ENCODE measurements at regions not wholly inside any gene's neighbourhood (a gene's known extent, or its start where the extent isn't known, plus 50 kb on each side); places are given as distances from the start of the nearest gene placed in this dataset.

GRCh38 chr13:78383899-78384298 lies 219.5 kb downstream of the POU4F1 start:
- Histone ChIP-seq H4K20me1 (ENCODE audit: control insufficient read depth, insufficient read depth, low read depth, low read length) (no peaks in the 10 kb centered on the region), H3K27ac (ENCODE audit: low read depth, low read length) (no peak overlapping the region), H3K4me3 (ENCODE audit: low read length) (no peak overlapping the region), H3K4me1 (ENCODE audit: control insufficient read depth, low read length) (no peaks in the 10 kb centered on the region), H3F3A (ENCODE audit: control insufficient read depth, insufficient read depth) (no peaks in the 10 kb centered on the region), H3K27me3 (ENCODE audit: control insufficient read depth, low read length) (no peaks in the 10 kb centered on the region), H3K79me2 (ENCODE audit: control insufficient read depth, low read length) (no peaks in the 10 kb centered on the region), H3K9me3 (ENCODE audit: control insufficient read depth, insufficient read depth, low read length) (no peaks in the 10 kb centered on the region), H3K9me2 (replicated peaks; ENCODE audit: control insufficient read depth, low read length) (no peaks in the 10 kb centered on the region), H3K36me3 (ENCODE audit: control insufficient read depth, low read length) (no peaks in the 10 kb centered on the region), H3K4me2 (ENCODE audit: low read length) (no peak overlapping the region)
- no peak for TF ChIP-seq EZH2phosphoT487 (IDR thresholded peaks at IDR 0.05; ENCODE audit: borderline replicate concordance, low read length)
- TF ChIP-seq CTCF (IDR thresholded peaks at IDR 0.05; ENCODE audit: low read depth, low read length, poor library complexity, severe bottlenecking) = no peak

GRCh38 chr13:78383071-78383484 lies 220.3 kb downstream of the POU4F1 start:
- Histone ChIP-seq H3K27ac (ENCODE audit: low read depth, low read length) (no peak overlapping the region), H3K36me3 (ENCODE audit: control insufficient read depth, low read length) (no peaks in the 10 kb centered on the region), H3K27me3 (ENCODE audit: control insufficient read depth, low read length) (no peaks in the 10 kb centered on the region), H3K9me3 (ENCODE audit: control insufficient read depth, insufficient read depth, low read length) (no peaks in the 10 kb centered on the region), H3K79me2 (ENCODE audit: control insufficient read depth, low read length) (no peaks in the 10 kb centered on the region), H3K9me2 (replicated peaks; ENCODE audit: control insufficient read depth, low read length) (no peaks in the 10 kb centered on the region), H3K4me2 (ENCODE audit: low read length) (no peak overlapping the region), H4K20me1 (ENCODE audit: control insufficient read depth, insufficient read depth, low read depth, low read length) (no peaks in the 10 kb centered on the region), H3K4me3 (ENCODE audit: low read length) (no peak overlapping the region), H3K4me1 (ENCODE audit: control insufficient read depth, low read length) (no peaks in the 10 kb centered on the region), H3F3A (ENCODE audit: control insufficient read depth, insufficient read depth) (no peaks in the 10 kb centered on the region)
- no peak for TF ChIP-seq EZH2phosphoT487 (IDR thresholded peaks at IDR 0.05; ENCODE audit: borderline replicate concordance, low read length)
- no peak for TF ChIP-seq CTCF (IDR thresholded peaks at IDR 0.05; ENCODE audit: low read depth, low read length, poor library complexity, severe bottlenecking)

- H3K79me2 ChIP-seq (ENCODE audit: control insufficient read depth, low read length) = no peaks in the 10 kb centered on the region
- H3F3A ChIP-seq (ENCODE audit: control insufficient read depth, insufficient read depth) = no peaks in the 10 kb centered on the region
- H3K27ac ChIP-seq (ENCODE audit: low read depth, low read length) = no peak overlapping the region
- H3K9me2 ChIP-seq (replicated peaks; ENCODE audit: control insufficient read depth, low read length) = no peaks in the 10 kb centered on the region
- no peaks in the 10 kb centered on the region for H3K4me1 ChIP-seq (ENCODE audit: control insufficient read depth, low read length)
- H4K20me1 ChIP-seq (ENCODE audit: control insufficient read depth, insufficient read depth, low read depth, low read length) = no peaks in the 10 kb centered on the region
- H3K4me2 ChIP-seq (ENCODE audit: low read length) = no peak overlapping the region
- TF ChIP-seq CTCF (IDR thresholded peaks at IDR 0.05; ENCODE audit: low read depth, low read length, poor library complexity, severe bottlenecking) (no peak), EZH2phosphoT487 (IDR thresholded peaks at IDR 0.05; ENCODE audit: borderline replicate concordance, low read length) (no peak)
- H3K4me3 ChIP-seq (ENCODE audit: low read length) = no peak overlapping the region
- no peaks in the 10 kb centered on the region for H3K27me3 ChIP-seq (ENCODE audit: control insufficient read depth, low read length)
- H3K36me3 ChIP-seq (ENCODE audit: control insufficient read depth, low read length) = no peaks in the 10 kb centered on the region
- no peaks in the 10 kb centered on the region for H3K9me3 ChIP-seq (ENCODE audit: control insufficient read depth, insufficient read depth, low read length)
Observed at GRCh38 chr13:78382491-78382890, 220.9 kb downstream of the POU4F1 start.

- no peaks in the 10 kb centered on the region for H3F3A ChIP-seq (ENCODE audit: control insufficient read depth, insufficient read depth)
- H3K36me3 ChIP-seq (ENCODE audit: control insufficient read depth, low read length) = no peaks in the 10 kb centered on the region
- H3K4me2 ChIP-seq (ENCODE audit: low read length) = no peak overlapping the region
- no peak overlapping the region for H3K27ac ChIP-seq (ENCODE audit: low read depth, low read length)
- no peaks in the 10 kb centered on the region for H3K9me3 ChIP-seq (ENCODE audit: control insufficient read depth, insufficient read depth, low read length)
- TF ChIP-seq CTCF (IDR thresholded peaks at IDR 0.05; ENCODE audit: low read depth, low read length, poor library complexity, severe bottlenecking) (no peak), EZH2phosphoT487 (IDR thresholded peaks at IDR 0.05; ENCODE audit: borderline replicate concordance, low read length) (no peak)
- no peaks in the 10 kb centered on the region for H3K9me2 ChIP-seq (replicated peaks; ENCODE audit: control insufficient read depth, low read length)
- no peak overlapping the region for H3K4me3 ChIP-seq (ENCODE audit: low read length)
- H3K27me3 ChIP-seq (ENCODE audit: control insufficient read depth, low read length) = no peaks in the 10 kb centered on the region
- no peaks in the 10 kb centered on the region for H3K79me2 ChIP-seq (ENCODE audit: control insufficient read depth, low read length)
- H3K4me1 ChIP-seq (ENCODE audit: control insufficient read depth, low read length) = no peaks in the 10 kb centered on the region
- no peaks in the 10 kb centered on the region for H4K20me1 ChIP-seq (ENCODE audit: control insufficient read depth, insufficient read depth, low read depth, low read length)
Observed at GRCh38 chr13:78376822-78377221, 226.5 kb downstream of the POU4F1 start.

Data from DOHH2 (cell line).